Erythroblast (primary cell): ENCODE measurements at regions not wholly inside any gene's neighbourhood (a gene's known extent, or its start where the extent isn't known, plus 50 kb on each side); places are given as distances from the start of the nearest gene placed in this dataset.

Source experiments
- DNase-seq, 2 experiments: peaks; one replicate each; lab custom pipeline; 2025; lab: John Stamatoyannopoulos, UW
- GATA1 ChIP-seq: IDR thresholded peaks from 2 replicates; pipeline ENCODE4 v1.6.1; 2011; ENCODE audit warnings: low read depth, mild to moderate bottlenecking, control low read depth, low read length, moderate library complexity
- POLR2A ChIP-seq: IDR thresholded peaks from 2 replicates; pipeline ENCODE4 v1.6.1; 2011; ENCODE audit warnings: mild to moderate bottlenecking, low read length

GRCh38 chr2:221255862-221256261 is 316.2 kb downstream of the EPHA4 start:
- no peak for DNase-seq
- TF ChIP-seq POLR2A (no peak), GATA1 (no peak)

- TF ChIP-seq POLR2A (no peak), GATA1 (no peak)
- DNase-seq = no peak
These were observed 313.6 kb downstream of the EPHA4 start for GRCh38 chr2:221258464-221258863.

GRCh38 chr2:221262651-221263050 is 309.5 kb downstream of the EPHA4 start:
- no peak for DNase-seq

GRCh38 chr2:221263573-221263972 is 308.5 kb downstream of the EPHA4 start:
- no peak for TF ChIP-seq POLR2A
- DNase-seq = no peak

More at GRCh38 chr2:221262651-221263050, 309.5 kb downstream of the EPHA4 start:
- TF ChIP-seq POLR2A (no peak), GATA1 (no peak)

- TF ChIP-seq GATA1 (no peak), POLR2A (no peak)
- DNase-seq = no peak
These were observed 307.8 kb downstream of the EPHA4 start for GRCh38 chr2:221264318-221264717.

- no peak for DNase-seq
- no peak for TF ChIP-seq GATA1
- TF ChIP-seq POLR2A = no peak
These were observed 304.2 kb downstream of the EPHA4 start for GRCh38 chr2:221267773-221268425.

GRCh38 chr2:221268631-221269030 is 303.5 kb downstream of the EPHA4 start:
- no peak for DNase-seq
- TF ChIP-seq GATA1 (no peak), POLR2A (no peak)

GRCh38 chr2:221270806-221271205 is 301.3 kb downstream of the EPHA4 start:
- DNase-seq = no peak
- no peak for TF ChIP-seq GATA1
- TF ChIP-seq POLR2A = no peak

- DNase-seq = no peak
- TF ChIP-seq POLR2A (no peak), GATA1 (no peak)
These were observed 299.4 kb downstream of the EPHA4 start for GRCh38 chr2:221272729-221273128.

GRCh38 chr2:221276033-221276432 is 296.1 kb downstream of the EPHA4 start:
- TF ChIP-seq POLR2A (no peak), GATA1 (no peak)
- DNase-seq = no peak

- TF ChIP-seq GATA1 (no peak), POLR2A (no peak)
These were observed 295.5 kb downstream of the EPHA4 start for GRCh38 chr2:221276601-221277000.

GRCh38 chr2:221282386-221282785 is 289.7 kb downstream of the EPHA4 start:
- TF ChIP-seq POLR2A (no peak), GATA1 (no peak)
- DNase-seq = no peak

More at GRCh38 chr2:221276601-221277000, 295.5 kb downstream of the EPHA4 start:
- no peak for DNase-seq

- no peak for DNase-seq
- TF ChIP-seq GATA1 = no peak
- TF ChIP-seq POLR2A = no peak
These were observed 288.1 kb downstream of the EPHA4 start for GRCh38 chr2:221283896-221284545.

- no peak for DNase-seq
- TF ChIP-seq POLR2A = no peak
- TF ChIP-seq GATA1 = no peak
These were observed 287.0 kb downstream of the EPHA4 start for GRCh38 chr2:221285148-221285547.
